Endothelial cell of umbilical vein (primary cell): ENCODE measurements at regions not wholly inside any gene's neighbourhood (a gene's known extent, or its start where the extent isn't known, plus 50 kb on each side); places are given as distances from the start of the nearest gene placed in this dataset.

Experiments
- EZH2 ChIP-seq: IDR thresholded peaks from 2 replicates; pipeline ENCODE4 v1.6.1; 2012; ENCODE audit warnings: borderline replicate concordance, low read depth, mild to moderate bottlenecking, moderate library complexity, low read length, inconsistent platforms; ENCODE audit not compliant: severe bottlenecking
- MYC ChIP-seq: IDR thresholded peaks from one replicate; pipeline ENCODE4 v1.6.1; 2011; ENCODE audit warnings: mild to moderate bottlenecking, low read depth, low read length
- POLR2A ChIP-seq: IDR thresholded peaks from 2 replicates; pipeline ENCODE4 v1.6.1; 2012; ENCODE audit warnings: low read depth, mild to moderate bottlenecking, control low read depth, low read length
- POLR2AphosphoS5 ChIP-seq: IDR thresholded peaks from 2 replicates; pipeline ENCODE4 v1.6.1; 2012; ENCODE audit warnings: low read depth, mild to moderate bottlenecking, control low read depth, low read length, moderate library complexity; ENCODE audit not compliant: insufficient read depth
- TF ChIP-seq, protein P1 (sequence below), 2 donors: IDR thresholded peaks; 1 replicate in 1 of 2; 2 replicates in 1 of 2; pipeline ENCODE4 v1.5.1; 2011; ENCODE audit warnings: low read length in 2 of 2, mild to moderate bottlenecking in 2 of 2, moderate library complexity in 2 of 2, control low read depth in 1 of 2, inconsistent platforms in 1 of 2, low read depth in 1 of 2; ENCODE audit not compliant: insufficient read depth in 1 of 2; ENCODE audit errors: extremely low read depth in 1 of 2
- TF ChIP-seq, protein P2 (sequence below): IDR thresholded peaks from 2 replicates; pipeline ENCODE4 v1.6.1; 2011; ENCODE audit not compliant: insufficient read depth, insufficient read length

DNA sequence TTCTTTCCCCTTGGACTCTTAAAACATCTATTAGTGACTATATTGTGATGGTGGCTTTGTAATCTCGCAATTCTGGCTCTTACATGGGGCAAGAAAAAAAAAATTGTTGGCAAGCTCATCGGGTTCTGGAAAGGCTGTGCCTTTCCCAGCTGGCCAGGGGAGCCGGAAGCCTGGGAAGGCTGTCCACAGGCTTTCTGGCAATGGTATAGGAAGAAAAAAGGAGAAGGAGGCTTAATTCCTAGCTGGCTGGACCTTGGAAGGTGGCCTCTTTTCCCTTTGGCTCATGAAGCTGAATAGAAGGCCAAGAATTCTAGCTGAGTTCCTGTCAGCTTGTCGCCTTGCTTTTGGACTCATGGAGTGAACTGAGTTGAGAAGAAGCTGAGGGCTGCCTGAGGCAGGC lies 243.5 kb upstream of the SEMA6D start:
- TF ChIP-seq, protein P1, sequence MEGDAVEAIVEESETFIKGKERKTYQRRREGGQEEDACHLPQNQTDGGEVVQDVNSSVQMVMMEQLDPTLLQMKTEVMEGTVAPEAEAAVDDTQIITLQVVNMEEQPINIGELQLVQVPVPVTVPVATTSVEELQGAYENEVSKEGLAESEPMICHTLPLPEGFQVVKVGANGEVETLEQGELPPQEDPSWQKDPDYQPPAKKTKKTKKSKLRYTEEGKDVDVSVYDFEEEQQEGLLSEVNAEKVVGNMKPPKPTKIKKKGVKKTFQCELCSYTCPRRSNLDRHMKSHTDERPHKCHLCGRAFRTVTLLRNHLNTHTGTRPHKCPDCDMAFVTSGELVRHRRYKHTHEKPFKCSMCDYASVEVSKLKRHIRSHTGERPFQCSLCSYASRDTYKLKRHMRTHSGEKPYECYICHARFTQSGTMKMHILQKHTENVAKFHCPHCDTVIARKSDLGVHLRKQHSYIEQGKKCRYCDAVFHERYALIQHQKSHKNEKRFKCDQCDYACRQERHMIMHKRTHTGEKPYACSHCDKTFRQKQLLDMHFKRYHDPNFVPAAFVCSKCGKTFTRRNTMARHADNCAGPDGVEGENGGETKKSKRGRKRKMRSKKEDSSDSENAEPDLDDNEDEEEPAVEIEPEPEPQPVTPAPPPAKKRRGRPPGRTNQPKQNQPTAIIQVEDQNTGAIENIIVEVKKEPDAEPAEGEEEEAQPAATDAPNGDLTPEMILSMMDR (IDR thresholded peaks at IDR 0.05; ENCODE audit: extremely low read depth in 1 of 2, insufficient read depth in 1 of 2, low read depth in 1 of 2, low read length in 2 of 2) = no peak
- TF ChIP-seq POLR2AphosphoS5 = no peak
- TF ChIP-seq POLR2A = no peak
- no peak for TF ChIP-seq EZH2
- TF ChIP-seq, protein P2, sequence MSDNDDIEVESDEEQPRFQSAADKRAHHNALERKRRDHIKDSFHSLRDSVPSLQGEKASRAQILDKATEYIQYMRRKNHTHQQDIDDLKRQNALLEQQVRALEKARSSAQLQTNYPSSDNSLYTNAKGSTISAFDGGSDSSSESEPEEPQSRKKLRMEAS = no peak
- no peak for TF ChIP-seq MYC
